ES-I3 (cell line): ENCODE measurements at regions not wholly inside any gene's neighbourhood (a gene's known extent, or its start where the extent isn't known, plus 50 kb on each side); places are given as distances from the start of the nearest gene placed in this dataset.

Experiments
- H3K36me3 ChIP-seq: 2 replicates; pipeline ENCODE4 v1.6.1; 2013; ENCODE audit warnings: mild to moderate bottlenecking, low read length, control low read depth, moderate library complexity; ENCODE audit not compliant: insufficient read depth
- H3K4me1 ChIP-seq: 2 replicates; pipeline ENCODE4 v1.6.1; 2013; ENCODE audit warnings: mild to moderate bottlenecking, control low read depth, low read length; ENCODE audit not compliant: insufficient read depth
- H3K9ac ChIP-seq: 2 replicates; pipeline ENCODE4 v1.6.1; 2013; ENCODE audit warnings: low read depth, mild to moderate bottlenecking, low read length, moderate library complexity
- H3K9me3 ChIP-seq: 2 replicates; pipeline ENCODE4 v1.6.1; 2013; ENCODE audit warnings: mild to moderate bottlenecking, low read length, moderate library complexity; ENCODE audit not compliant: control insufficient read depth, insufficient read depth

- Histone ChIP-seq H3K36me3 (no peaks in the 10 kb centered on the region), H3K4me1 (peaks cover 20% of the 10 kb centered on the region), H3K9me3 (no peaks in the 10 kb centered on the region), H3K9ac (no peak overlapping the region)
Measured at GRCh38 chr3:176663387-176663786, 533.9 kb downstream of the TBL1XR1 start.

- H3K9ac ChIP-seq = no peak overlapping the region
- peaks cover 20% of the 10 kb centered on the region for H3K4me1 ChIP-seq
- H3K36me3 ChIP-seq = no peaks in the 10 kb centered on the region
- no peaks in the 10 kb centered on the region for H3K9me3 ChIP-seq
Measured at GRCh38 chr3:176661432-176661964, 535.8 kb downstream of the TBL1XR1 start.

DNA sequence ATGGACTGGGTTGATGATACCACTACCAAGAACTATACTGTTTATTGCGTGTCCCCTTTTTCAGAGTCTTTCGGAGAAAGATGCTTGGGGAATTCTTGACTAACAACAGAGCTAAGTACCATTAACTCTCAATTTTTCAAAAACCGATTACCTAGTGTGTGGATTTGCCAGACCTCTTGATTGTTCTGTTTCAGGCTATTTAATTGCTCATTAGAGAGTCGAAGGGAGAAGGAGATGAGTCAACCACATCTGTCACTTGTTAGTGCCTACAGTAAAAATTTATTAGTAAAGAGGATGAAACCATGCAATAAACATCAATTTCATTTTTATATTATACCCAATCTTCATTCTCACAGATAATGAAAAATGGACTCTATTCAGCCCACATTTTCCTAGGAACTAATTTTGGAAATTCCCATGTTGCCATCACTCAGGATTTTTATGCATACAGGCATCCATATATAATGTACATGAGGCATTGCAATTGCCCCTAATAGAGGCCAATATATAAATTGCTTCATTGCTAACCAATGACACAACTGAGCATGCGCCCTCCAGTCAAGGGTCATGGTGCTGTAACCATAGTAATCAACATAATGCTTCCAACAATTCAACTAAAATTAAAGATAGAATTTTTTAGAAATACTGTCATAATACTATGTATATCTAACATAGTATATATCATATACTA, 541.7 kb downstream of the TBL1XR1 start:
- H3K4me1 ChIP-seq = no peaks in the 10 kb centered on the region
- H3K36me3 ChIP-seq = no peaks in the 10 kb centered on the region
- H3K9ac ChIP-seq = no peak overlapping the region
- no peaks in the 10 kb centered on the region for H3K9me3 ChIP-seq

GRCh38 chr3:176651622-176652021, 545.7 kb downstream of the TBL1XR1 start:
- Histone ChIP-seq H3K36me3 (no peaks in the 10 kb centered on the region), H3K9ac (no peak overlapping the region), H3K4me1 (no peaks in the 10 kb centered on the region), H3K9me3 (no peaks in the 10 kb centered on the region)

DNA sequence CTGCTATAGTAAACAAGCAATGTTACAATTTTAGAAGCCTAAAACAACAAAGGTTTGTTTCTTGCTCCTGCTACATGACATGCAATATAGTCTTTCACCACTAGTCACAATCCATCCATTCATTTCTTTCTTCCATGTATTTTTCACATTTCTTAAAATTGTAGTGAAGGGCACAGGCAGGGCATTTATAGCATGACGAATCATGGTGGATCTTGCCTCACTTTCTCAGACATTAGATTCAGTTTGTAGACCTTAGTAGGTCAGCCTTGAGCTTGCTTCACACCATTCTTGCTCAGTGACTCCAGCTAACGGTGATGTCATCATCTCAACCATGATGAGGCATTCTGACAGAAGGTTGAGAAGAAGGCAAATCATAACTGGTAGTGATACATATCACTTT, 546.8 kb downstream of the TBL1XR1 start:
- Histone ChIP-seq H3K4me1 (no peaks in the 10 kb centered on the region), H3K36me3 (no peaks in the 10 kb centered on the region)

GRCh38 chr3:176647987-176648386, 549.3 kb downstream of the TBL1XR1 start:
- Histone ChIP-seq H3K4me1 (no peaks in the 10 kb centered on the region), H3K9me3 (no peaks in the 10 kb centered on the region), H3K36me3 (no peaks in the 10 kb centered on the region), H3K9ac (no peak overlapping the region)

More for the DNA sequence above, 546.8 kb downstream of the TBL1XR1 start:
- Histone ChIP-seq H3K9ac (no peak overlapping the region), H3K9me3 (no peaks in the 10 kb centered on the region)

DNA sequence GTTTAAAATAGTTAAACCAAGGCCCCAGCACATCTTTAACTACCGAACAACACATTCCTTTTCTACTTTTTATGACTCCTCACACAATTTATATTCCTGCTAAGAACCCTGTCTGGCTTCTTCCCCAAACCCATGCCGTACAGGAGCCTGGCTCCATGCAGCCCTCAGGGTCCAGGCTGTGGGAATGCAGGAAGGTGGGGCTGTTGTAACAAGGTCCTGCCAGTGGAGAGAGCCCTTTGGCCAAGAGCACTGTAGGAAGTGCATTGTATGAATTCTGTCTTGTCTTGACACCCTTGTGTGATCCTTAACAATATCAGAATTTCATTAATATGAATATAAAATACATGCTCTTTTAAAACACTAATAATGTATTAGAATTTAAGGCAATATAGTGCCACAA, 563.8 kb downstream of the TBL1XR1 start:
- Histone ChIP-seq H3K36me3 (no peaks in the 10 kb centered on the region), H3K9me3 (no peaks in the 10 kb centered on the region), H3K9ac (no peak overlapping the region), H3K4me1 (no peaks in the 10 kb centered on the region; the same call in 1 of the 2 replicates)

DNA sequence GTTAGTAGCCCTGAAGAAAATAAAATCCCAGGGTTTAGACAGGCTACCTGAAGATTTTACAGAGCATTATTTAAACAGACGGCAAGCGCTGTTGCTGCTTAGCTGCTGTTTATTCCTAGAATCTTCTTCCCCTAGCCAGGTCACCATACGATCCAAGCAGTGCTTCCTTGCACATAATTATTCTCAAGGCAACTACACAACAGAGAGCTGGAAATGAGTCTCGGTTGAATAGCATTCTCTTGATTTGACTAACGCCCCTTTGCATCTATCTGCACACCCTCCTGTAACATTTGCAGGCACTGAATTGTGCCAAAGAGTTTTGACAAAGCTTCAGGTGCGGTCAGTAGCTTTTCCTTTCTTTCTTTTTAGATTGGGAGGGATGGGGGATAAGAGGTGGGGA, 564.4 kb downstream of the TBL1XR1 start:
- no peaks in the 10 kb centered on the region for H3K9me3 ChIP-seq
- no peaks in the 10 kb centered on the region for H3K36me3 ChIP-seq
- no peaks in the 10 kb centered on the region; the same call in 1 of the 2 replicates for H3K4me1 ChIP-seq
- no peak overlapping the region for H3K9ac ChIP-seq

DNA sequence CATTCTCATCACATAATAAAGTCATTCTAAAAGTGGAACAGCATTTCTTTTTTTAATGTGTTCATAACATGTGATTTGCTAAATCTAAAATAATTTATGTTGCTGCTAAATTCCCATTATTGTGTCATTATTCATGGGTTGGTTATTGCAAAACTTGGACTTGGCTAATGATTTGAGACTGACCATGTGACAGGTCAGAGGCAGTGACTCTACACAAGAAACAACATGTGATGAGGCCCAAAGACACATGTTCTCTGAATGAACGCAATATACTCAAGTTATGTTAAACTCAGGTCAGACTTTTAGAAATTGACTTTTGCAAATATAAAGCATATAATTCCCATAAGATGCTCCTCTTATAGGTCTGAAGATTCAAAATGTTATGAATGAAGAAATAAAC, 566.1 kb downstream of the TBL1XR1 start:
- no peaks in the 10 kb centered on the region; the same call in 1 of the 2 replicates for H3K4me1 ChIP-seq
- H3K9me3 ChIP-seq = no peaks in the 10 kb centered on the region
- no peak overlapping the region for H3K9ac ChIP-seq
- H3K36me3 ChIP-seq = no peaks in the 10 kb centered on the region

DNA sequence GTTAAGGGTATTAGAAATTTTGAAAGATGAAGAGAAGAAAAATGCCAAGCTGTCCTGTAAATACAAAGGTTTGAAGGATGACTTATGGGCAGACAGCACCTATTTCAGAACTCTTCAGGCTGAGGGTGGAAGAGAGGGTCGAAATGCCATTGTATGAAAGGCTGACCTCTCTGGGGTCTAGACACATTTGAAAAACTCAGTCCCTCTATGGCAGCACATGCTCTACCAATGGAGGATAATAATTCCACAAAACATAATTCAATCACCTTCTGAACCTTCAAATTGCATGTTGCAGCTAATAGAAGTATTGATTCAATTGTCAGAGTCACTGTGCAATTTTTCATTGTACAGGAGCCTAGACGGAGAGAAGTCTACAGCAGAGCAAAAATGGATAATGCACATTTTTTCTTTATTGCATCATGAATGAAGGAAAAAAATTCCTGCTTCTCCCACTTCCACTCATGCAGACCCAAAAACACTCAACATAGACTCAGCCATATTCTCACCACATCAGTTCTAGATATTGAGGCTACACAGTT, 569.1 kb downstream of the TBL1XR1 start:
- Histone ChIP-seq H3K36me3 (no peaks in the 10 kb centered on the region), H3K9ac (no peak overlapping the region)

DNA sequence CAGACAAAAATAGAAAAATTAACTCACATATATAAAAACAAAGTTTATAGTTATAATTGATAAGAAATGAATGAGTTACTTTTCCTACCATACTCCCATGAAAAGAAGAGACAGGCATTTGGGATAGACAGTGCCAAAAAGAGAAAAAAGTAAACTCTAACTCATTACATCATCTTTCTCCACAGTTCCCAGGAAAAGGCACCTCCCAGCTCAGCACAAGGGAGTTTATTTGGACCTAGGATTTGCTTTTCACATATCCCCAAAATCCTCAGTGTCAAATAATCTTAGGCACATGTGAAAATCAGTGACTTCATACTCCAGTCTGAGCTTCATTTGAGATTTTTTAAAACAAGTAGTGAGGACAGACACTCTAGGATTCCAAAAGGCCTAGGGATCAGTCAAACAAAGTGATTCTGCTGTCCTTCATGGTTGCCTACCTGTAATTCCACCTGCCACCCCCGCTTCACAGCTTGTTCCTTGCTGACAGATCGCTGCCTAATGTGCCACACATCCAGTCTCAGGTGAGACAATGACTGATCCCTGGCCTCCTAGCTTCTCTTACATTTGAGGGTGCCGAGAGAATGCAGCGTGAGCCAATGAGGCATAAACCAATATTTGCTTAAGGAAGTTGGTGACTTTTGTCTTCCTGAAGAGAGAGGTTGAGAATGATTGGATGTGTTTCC, 573.7 kb downstream of the TBL1XR1 start:
- no peak overlapping the region for H3K9ac ChIP-seq
- no peaks in the 10 kb centered on the region for H3K4me1 ChIP-seq
- H3K9me3 ChIP-seq = no peaks in the 10 kb centered on the region
- H3K36me3 ChIP-seq = no peaks in the 10 kb centered on the region

More for the DNA sequence above, 569.1 kb downstream of the TBL1XR1 start:
- Histone ChIP-seq H3K4me1 (no peaks in the 10 kb centered on the region; the same call in 1 of the 2 replicates), H3K9me3 (no peaks in the 10 kb centered on the region)

DNA sequence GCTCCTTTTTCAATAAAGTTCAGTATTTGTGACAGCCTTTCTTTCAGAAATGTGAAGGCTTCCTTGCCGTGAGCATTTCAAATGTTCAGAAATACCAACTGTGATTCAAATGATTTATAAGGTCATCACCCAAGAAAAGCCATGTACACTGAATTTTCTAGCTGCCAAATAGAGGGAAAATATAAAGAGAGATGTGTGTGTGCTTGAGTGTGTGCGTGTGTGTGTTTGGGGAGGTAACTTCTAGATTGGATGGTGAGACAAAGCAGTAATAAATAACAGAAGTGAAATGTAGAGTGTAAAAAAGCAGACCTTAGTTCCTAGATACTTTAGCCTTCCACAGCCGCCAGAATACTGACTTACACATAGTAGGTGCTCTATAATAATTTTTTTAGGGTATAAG, 577.4 kb downstream of the TBL1XR1 start:
- H3K36me3 ChIP-seq = no peaks in the 10 kb centered on the region
- no peaks in the 10 kb centered on the region for H3K9me3 ChIP-seq
- H3K4me1 ChIP-seq = no peaks in the 10 kb centered on the region
- no peak overlapping the region for H3K9ac ChIP-seq

DNA sequence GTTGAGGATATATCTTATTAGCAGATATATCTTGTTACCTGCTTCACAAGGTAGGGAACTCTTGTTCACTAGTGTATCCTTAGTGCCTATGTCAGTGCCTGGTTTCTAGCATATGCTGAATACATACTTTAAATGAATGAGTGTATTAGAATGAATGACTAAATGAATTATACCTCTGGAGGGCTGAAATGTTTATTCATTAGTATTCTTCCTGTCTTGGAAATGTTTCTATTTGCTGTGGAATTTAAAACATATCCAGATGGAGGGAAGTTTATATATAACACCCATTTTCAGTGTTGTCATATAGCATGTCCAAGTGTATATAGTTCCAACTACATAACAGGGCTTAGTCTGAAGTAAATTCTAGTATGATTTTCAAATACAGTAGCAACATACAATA, 581.5 kb downstream of the TBL1XR1 start:
- Histone ChIP-seq H3K9ac (no peak overlapping the region), H3K9me3 (no peaks in the 10 kb centered on the region), H3K36me3 (no peaks in the 10 kb centered on the region), H3K4me1 (no peaks in the 10 kb centered on the region)

- no peaks in the 10 kb centered on the region for H3K4me1 ChIP-seq
- H3K36me3 ChIP-seq = no peaks in the 10 kb centered on the region
- no peak overlapping the region for H3K9ac ChIP-seq
- no peaks in the 10 kb centered on the region for H3K9me3 ChIP-seq
Measured at GRCh38 chr3:176611703-176612102, 585.6 kb downstream of the TBL1XR1 start.

GRCh38 chr3:176609361-176609760, 587.9 kb downstream of the TBL1XR1 start:
- H3K36me3 ChIP-seq = no peaks in the 10 kb centered on the region
- no peak overlapping the region for H3K9ac ChIP-seq
- H3K4me1 ChIP-seq = no peaks in the 10 kb centered on the region; the same call in 1 of the 2 replicates
- H3K9me3 ChIP-seq = no peaks in the 10 kb centered on the region
